B cell (primary cell): ENCODE measurements at regions not wholly inside any gene's neighbourhood (a gene's known extent, or its start where the extent isn't known, plus 50 kb on each side); places are given as distances from the start of the nearest gene placed in this dataset.

Source experiments
- ATAC-seq: fragments of 200-7000 bp; cut with Tn5 transposase; one replicate; pipeline ENCODE4 v1.10.0; 2021; ENCODE audit warnings: low read depth, mild to moderate bottlenecking, moderate number of reproducible peaks, moderate library complexity
- CTCF ChIA-PET: fragments of 350-600 bp; sonication (Branson Sonifier 250); formaldehyde crosslinking; loops from one replicate; lab custom pipeline; 2021; ENCODE audit warnings: antibody characterized with exemption, inconsistent platforms; lab: Charles Lee
- POLR2A ChIA-PET: fragments of 350-600 bp; sonication (Branson Sonifier 250); formaldehyde crosslinking; loops from one replicate; lab custom pipeline; 2021; ENCODE audit warnings: antibody characterized with exemption; lab: Charles Lee
- DNase-seq: peaks from one replicate; pipeline ENCODE4 v3.0.0; 2013
- H2AFZ ChIP-seq: 2 replicates; pipeline ENCODE4 v1.6.1; 2012; ENCODE audit warnings: mild to moderate bottlenecking, low read depth, low read length; ENCODE audit not compliant: insufficient read depth, poor library complexity, severe bottlenecking
- H3K27ac ChIP-seq, 2 donors: 1 replicate in 1 of 2; 2 replicates in 1 of 2; pipeline ENCODE4 v1.5.1; 2012 to 2013; ENCODE audit warnings: low read length in 2 of 2, mild to moderate bottlenecking in 2 of 2, moderate library complexity in 1 of 2
- H3K27me3 ChIP-seq, 4 experiments: fragments of 200-600 bp in 1 of 4; sonication (generic) in 1 of 4; replicated peaks in 1 of 4; 1 replicate in 2 of 4; 2 replicates in 2 of 4; pipeline versions ENCODE4 v1.6.1 to v1.7.0; 2013 to 2016; ENCODE audit warnings: low read length in 3 of 4, mild to moderate bottlenecking in 2 of 4, mixed read lengths in 1 of 4, moderate library complexity in 1 of 4; ENCODE audit not compliant: insufficient read depth in 4 of 4, control insufficient read depth in 3 of 4; ENCODE audit errors: control extremely low read depth in 1 of 4
- H3K36me3 ChIP-seq, 2 experiments: replicated peaks in 1 of 2; 1 replicate in 1 of 2; 2 replicates in 1 of 2; pipeline versions ENCODE4 v1.6.1 to v1.7.1; 2013; ENCODE audit warnings: low read length in 1 of 2; ENCODE audit not compliant: insufficient read depth in 2 of 2, control insufficient read depth in 1 of 2; ENCODE audit errors: control extremely low read depth in 1 of 2, extremely low read depth in 1 of 2
- H3K4me1 ChIP-seq, 2 donors: fragments of 200-600 bp in 1 of 2; sonication (generic) in 1 of 2; 1 replicate in 1 of 2; 2 replicates in 1 of 2; pipeline versions ENCODE4 v1.5.1 to v1.6.1; 2013 to 2017; ENCODE audit warnings: low read length in 2 of 2; ENCODE audit not compliant: control insufficient read depth in 2 of 2, insufficient read depth in 2 of 2
- H3K4me2 ChIP-seq: replicated peaks from 2 replicates; pipeline ENCODE3; 2012; ENCODE audit warnings: mild to moderate bottlenecking, low read depth, low read length; ENCODE audit not compliant: poor library complexity, severe bottlenecking
- H3K4me3 ChIP-seq, 5 experiments: fragments of 200-600 bp in 1 of 5; sonication (generic) in 1 of 5; 1 replicate in 3 of 5; 2 replicates in 2 of 5; pipeline versions ENCODE4 v1.5.1 to v1.7.0; 2011 to 2016; ENCODE audit warnings: low read length in 4 of 5, mild to moderate bottlenecking in 4 of 5, low read depth in 2 of 5, control low read depth in 1 of 5, moderate library complexity in 1 of 5; ENCODE audit not compliant: insufficient read depth in 1 of 5; ENCODE audit errors: control extremely low read depth in 1 of 5, extremely low read depth in 1 of 5
- H3K79me2 ChIP-seq: fragments of 200-600 bp; sonication (generic); one replicate; pipeline ENCODE4 v1.6.0; 2016; ENCODE audit warnings: low read length; ENCODE audit not compliant: control insufficient read depth, insufficient read depth
- H3K9ac ChIP-seq: fragments of 200-600 bp; sonication (generic); 2 replicates; pipeline ENCODE4 v1.6.1; 2017; ENCODE audit warnings: mild to moderate bottlenecking, low read length, moderate library complexity
- H3K9me3 ChIP-seq, 3 donors: one replicate each; pipeline versions ENCODE4 v1.6.1 to v1.7.1; 2013; ENCODE audit warnings: low read length in 2 of 3; ENCODE audit not compliant: control insufficient read depth in 2 of 3, insufficient read depth in 1 of 3; ENCODE audit errors: control extremely low read depth in 1 of 3
- H4K20me1 ChIP-seq: 2 replicates; pipeline ENCODE4 v1.6.0; 2012; ENCODE audit warnings: mild to moderate bottlenecking, low read length; ENCODE audit not compliant: insufficient read depth, control insufficient read depth, poor library complexity, severe bottlenecking
- H3K27ac Mint-ChIP-seq: one replicate; pipeline ENCODE4 v1.8.0; 2021; ENCODE audit warnings: mixed read lengths
- H3K27me3 Mint-ChIP-seq: one replicate; pipeline ENCODE4 v1.8.0; 2021; ENCODE audit warnings: mixed read lengths
- H3K4me1 Mint-ChIP-seq: one replicate; pipeline ENCODE4 v1.8.0; 2021; ENCODE audit warnings: mixed read lengths
- H3K4me3 Mint-ChIP-seq: one replicate; pipeline ENCODE4 v1.8.0; 2021; ENCODE audit warnings: mixed read lengths
- H3K9me3 Mint-ChIP-seq: one replicate; pipeline ENCODE4 v1.8.0; 2022; ENCODE audit warnings: mixed read lengths; ENCODE audit not compliant: insufficient read depth
- CTCF ChIP-seq: fragments of 200-600 bp; IDR thresholded peaks from one replicate; pipeline ENCODE4 v1.8.0; 2022; ENCODE audit warnings: antibody characterized with exemption, mild to moderate bottlenecking
- EZH2 ChIP-seq: IDR thresholded peaks from 2 replicates; pipeline ENCODE4 v1.6.1; 2012; ENCODE audit warnings: borderline replicate concordance, low read depth, mild to moderate bottlenecking, moderate library complexity, low read length; ENCODE audit not compliant: insufficient read depth, poor library complexity, severe bottlenecking
- WGBS: methylation state at CpG from one replicate; pipeline ENCODE4 v1.1.5; 2013; ENCODE audit warnings: missing lambda C conversion rate; ENCODE audit not compliant: insufficient coverage; 5-methylcytosine and 5-hydroxymethylcytosine counted together
- intact Hi-C: fragments of 100-400 bp; cut with micrococcal nuclease; formaldehyde crosslinking; loops from one replicate; pipeline ENCODE4 v1.10.0; 2022

- Histone ChIP-seq H3K4me3 (no peak overlapping the region), H3K27me3 (peaks cover 0 to 3% (median 0%) of the 10 kb centered on the region in 4 experiments), H3K4me1 (no peaks in the 10 kb centered on the region), H3K27ac (no peak overlapping the region), H3K79me2 (no peaks in the 10 kb centered on the region), H2AFZ (no peak overlapping the region), H4K20me1 (no peaks in the 10 kb centered on the region), H3K36me3 (no peaks in the 10 kb centered on the region), H3K9ac (no peak overlapping the region), H3K9me3 (peaks cover 0 to 5% (median 0%) of the 10 kb centered on the region in 3 donors), H3K4me2 (no peak overlapping the region)
- Mint-ChIP-seq H3K4me3 (no peak overlapping the region), H3K9me3 (peaks cover 5% of the 10 kb centered on the region), H3K27me3 (peaks cover 24% of the 10 kb centered on the region), H3K27ac (no peak overlapping the region), H3K4me1 (no peaks in the 10 kb centered on the region)
- CTCF ChIA-PET: no interaction called here
- TF ChIP-seq EZH2 (no peak), CTCF (no peak)
- DNase-seq: no peak
- ATAC-seq: no peak
- POLR2A ChIA-PET: no interaction called here
- 80% methylated on average over 4 of the region's 4 CpGs for WGBS
- intact Hi-C loops: no loop called here
Observed at GRCh38 chr2:235165631-235166030, 213.8 kb downstream of the SH3BP4 start.

DNA sequence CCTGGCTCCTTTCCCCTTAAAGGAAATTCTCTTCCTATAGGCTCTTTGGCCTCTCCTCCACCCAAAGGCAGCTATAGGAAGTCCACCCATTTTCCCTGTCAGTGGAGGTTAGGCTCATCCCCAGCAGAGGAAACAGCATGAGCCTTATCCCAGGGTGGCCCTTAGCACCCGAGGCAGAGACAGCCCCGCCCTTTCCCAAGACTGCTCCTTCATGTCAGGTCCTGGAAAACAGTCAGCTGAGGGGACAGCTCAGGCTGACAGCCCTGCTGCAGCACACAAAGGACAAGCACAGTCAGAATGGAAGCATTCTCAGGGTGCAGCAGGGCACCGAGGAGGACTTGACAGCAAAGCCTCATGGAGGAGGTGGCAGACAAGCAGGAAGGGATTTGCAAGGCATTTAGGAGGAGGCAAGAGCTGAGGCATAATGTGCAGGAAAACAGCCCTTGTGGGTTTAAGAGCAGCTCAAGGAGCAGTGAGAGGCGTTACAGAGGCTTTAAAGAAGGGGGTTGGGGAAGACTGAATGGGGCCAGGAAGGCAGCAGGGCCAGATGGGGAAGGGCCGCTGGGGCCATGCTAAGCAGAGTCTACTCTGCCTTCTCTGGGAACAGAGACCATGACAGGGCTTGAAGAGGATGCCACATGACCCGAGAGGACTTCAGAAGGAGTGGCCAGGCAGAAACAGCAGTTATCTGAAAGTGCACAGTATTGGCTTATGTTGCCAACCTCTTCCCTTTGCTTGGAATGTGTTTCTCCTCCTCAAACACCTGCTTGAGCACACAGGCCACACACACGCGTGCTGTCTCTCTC, 216.6 kb downstream of the SH3BP4 start:
- no peak overlapping the region for H2AFZ ChIP-seq
- H3K36me3 ChIP-seq: no peaks in the 10 kb centered on the region
- H3K27ac ChIP-seq: no peak overlapping the region
- H3K4me2 ChIP-seq: no peak overlapping the region
- H3K4me1 ChIP-seq: no peaks in the 10 kb centered on the region
- WGBS: 53% methylated on average over 6 of the region's 8 CpGs
- no peaks in the 10 kb centered on the region for H4K20me1 ChIP-seq
- no peak overlapping the region for H3K9ac ChIP-seq
- peaks cover 0 to 4% (median 0%) of the 10 kb centered on the region in 4 experiments for H3K27me3 ChIP-seq
- no peak for TF ChIP-seq CTCF
- TF ChIP-seq EZH2: no peak
- Mint-ChIP-seq H3K9me3 (peaks cover 5% of the 10 kb centered on the region), H3K4me1 (no peaks in the 10 kb centered on the region), H3K4me3 (no peak overlapping the region), H3K27me3 (peaks cover 14% of the 10 kb centered on the region), H3K27ac (no peak overlapping the region)
- ATAC-seq: no peak
- ChIA-PET POLR2A (no interaction called here), CTCF (no interaction called here)
- no peak for DNase-seq
- no peaks in the 10 kb centered on the region for H3K9me3 ChIP-seq
- no peaks in the 10 kb centered on the region for H3K79me2 ChIP-seq
- intact Hi-C loops: no loop called here
- no peak overlapping the region for H3K4me3 ChIP-seq
